Stimulated activated CD4-positive, alpha-beta T cell treated with anti-CD3 and anti-CD28 coated beads, TNF-alpha, amount 100 ng/mL, for 24 hours (primary cell): ENCODE measurements at regions not wholly inside any gene's neighbourhood (a gene's known extent, or its start where the extent isn't known, plus 50 kb on each side); places are given as distances from the start of the nearest gene placed in this dataset.
"Not testable (repeated sequence)": the region's sequence is repeated elsewhere in the genome, so short reads cannot be mapped to it uniquely, and the experiment has no call there.

Source experiments
- DNase-seq, 3 experiments: peaks; one replicate each; pipeline ENCODE4 v3.0.0-alpha.2; 2020; ENCODE audit warnings: low read depth in 3 of 3

DNA sequence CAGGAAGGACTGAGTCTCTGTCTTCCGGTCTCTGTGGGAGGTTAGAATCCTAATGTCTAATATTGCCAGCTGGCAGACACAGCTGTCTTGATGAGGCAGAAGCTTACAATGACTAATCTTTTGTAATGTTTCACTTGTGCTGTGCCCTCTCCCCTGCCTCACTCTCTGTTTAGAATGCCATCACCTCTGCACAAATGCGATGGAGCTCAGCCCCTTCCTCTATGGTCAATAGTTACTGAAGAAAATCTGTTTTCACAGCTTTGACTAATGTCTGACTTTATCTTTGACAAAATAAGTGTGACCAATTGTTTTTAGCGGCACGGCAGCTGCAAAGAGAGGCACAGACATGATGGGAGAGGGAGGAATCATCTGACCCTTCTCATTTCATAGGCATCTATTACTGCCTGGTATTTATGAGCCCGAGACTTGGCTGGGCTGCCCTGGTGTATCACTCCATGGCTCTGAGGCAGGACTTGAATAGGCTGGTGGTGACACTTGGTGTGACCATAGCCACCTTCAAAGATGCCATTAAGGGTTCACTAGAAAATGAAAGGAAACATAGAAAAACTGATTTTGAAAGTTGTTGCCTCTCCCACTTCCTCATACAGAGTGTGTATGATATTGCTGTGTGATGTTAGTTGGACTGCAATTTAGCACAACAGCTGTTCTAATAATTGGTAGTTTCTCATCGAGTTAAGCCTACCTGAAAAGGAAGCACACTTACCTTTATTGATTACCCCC, 163.2 kb upstream of the NBPF11 start:
- DNase-seq: no peak

DNA sequence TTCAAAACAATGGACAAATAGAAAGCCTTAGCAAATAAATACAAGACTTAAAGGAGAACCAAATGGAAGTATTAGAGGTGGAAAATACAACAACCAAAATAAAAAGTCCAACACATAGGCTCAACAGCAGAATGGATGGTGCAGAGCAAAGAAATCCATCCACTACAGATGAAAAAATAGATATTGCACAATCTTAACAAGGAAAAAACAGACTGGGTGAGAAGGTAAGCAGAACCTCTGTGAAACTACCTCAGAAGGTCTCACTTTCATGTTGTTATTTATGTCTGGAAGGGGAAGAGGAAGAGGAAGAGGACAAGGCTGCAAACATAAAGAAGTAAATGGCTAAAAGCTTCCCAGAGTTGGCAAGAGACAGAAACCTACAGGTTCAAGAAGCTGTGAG, 158.7 kb upstream of the NBPF11 start:
- DNase-seq: no peak

DNA sequence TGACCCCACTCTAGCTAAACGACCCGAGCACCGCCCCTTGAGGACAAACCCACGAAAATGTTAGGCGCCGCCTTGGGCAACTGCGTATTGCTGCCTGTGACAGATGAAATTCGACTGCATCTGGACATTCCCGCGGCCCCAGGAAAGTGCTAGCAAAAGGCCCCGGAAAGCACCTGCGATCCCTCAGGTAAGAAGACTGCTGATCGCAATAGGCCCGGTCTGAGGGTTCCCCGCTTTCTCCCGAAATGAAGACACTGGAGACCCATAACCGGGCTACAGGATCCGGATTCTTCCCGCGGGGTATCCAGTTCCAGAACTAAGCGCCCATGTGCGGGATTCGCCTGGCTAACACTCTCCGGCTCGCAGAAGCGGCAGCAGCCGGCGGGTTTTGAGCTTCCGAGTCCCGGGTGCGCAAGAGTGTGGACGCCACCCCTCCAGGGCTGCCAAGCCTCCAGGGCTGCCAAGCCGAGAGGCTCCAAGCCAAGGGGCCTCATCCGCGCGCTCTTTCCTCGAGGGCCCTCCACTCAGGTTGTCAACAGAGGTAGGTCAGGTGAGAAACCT, 157.9 kb upstream of the NBPF11 start:
- no peak for DNase-seq

GRCh38 chr1:148308832-148309458, 156.9 kb upstream of the NBPF11 start:
- no peak for DNase-seq

DNA sequence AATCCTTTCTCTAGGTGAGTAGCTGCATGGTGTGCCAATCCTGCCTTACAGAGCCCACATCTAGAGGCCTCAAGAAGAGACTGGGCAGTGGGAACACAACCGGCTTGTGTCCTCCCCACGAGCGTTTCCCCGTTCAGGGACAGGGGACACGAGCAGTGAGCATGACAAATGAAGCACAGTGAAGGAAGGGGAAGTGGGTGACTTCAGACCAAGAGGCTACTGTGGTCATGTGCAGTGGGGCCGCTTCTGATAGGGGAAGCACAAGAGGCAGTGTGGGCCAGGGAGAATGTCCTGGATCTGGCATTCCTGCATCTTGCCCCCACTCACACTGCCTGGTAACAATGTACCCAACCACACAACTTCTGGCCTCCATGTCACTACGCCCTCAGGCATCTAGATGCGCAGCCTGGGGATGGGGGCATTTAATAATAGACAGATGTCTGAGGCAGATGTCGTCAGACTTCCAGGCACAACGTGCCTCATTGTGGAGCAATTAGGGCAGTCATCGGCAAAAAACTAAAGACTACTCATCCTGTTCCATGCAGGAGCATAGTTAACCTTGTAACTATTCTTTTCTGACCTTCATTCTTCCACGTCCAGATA, 155.6 kb upstream of the NBPF11 start:
- DNase-seq: no peak

GRCh38 chr1:148304935-148305334, 152.9 kb upstream of the NBPF11 start:
- not testable (repeated sequence) for DNase-seq

DNA sequence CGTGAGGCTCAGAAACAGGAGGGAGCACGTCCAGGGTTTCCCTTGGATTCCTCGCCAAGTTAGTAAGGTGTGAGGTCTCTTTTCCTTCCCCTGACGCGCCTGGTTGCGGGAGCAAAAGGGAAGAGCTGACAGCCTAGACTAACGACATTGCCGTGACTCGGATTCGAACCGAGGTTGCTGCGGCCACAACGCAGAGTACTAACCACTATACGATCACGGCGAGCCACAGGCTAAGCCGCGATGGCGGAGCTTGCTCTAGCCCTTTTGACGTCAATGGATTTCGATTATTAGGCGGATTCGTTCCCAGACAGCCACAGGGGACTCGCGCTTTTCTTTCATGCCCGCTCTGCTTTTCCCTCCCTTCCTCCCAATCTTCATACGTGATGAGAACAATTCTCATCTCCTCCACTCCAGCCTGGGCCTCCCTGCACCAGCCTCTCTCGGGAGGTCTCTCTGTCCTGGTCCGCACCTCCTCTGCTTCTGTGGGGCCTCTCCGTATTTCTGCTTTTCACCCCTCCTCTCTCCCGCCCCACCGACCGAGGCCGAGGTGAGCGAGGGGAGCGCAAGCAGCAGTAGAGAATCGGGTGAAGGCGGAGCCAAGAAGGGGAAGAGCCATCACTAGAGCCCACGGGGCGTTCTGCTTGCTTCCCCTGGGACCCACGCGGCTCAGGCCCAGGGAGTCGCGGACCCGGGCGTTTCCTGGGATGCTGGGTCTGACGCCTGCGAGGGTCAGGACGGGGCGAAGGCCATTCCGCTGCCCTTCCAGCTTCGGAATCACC, 150.7 kb upstream of the NBPF11 start:
- peak; percentile 56 to 80 (median 60) for DNase-seq

- DNase-seq: not testable (repeated sequence)
Observed at GRCh38 chr1:148297852-148298251, 145.8 kb upstream of the NBPF11 start.

DNA sequence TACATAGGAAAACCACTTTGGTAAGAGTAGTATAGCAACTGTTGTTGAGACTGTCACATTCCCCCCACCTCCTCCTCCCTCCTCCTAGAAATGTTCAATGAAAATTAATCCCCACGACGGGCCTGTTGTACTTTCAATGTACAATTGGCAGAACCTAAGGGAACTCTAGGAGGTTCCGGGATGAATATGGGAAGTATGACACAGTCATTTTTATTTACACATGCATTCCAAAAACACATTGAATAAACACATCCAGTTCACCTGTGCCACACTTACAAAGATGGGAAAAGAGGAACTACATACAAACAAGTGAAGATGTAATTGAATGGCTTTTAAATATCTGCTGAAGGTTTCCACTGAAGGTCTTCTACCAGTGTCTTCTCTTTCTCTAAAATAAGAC, 144.4 kb upstream of the NBPF11 start:
- DNase-seq: no peak

DNA sequence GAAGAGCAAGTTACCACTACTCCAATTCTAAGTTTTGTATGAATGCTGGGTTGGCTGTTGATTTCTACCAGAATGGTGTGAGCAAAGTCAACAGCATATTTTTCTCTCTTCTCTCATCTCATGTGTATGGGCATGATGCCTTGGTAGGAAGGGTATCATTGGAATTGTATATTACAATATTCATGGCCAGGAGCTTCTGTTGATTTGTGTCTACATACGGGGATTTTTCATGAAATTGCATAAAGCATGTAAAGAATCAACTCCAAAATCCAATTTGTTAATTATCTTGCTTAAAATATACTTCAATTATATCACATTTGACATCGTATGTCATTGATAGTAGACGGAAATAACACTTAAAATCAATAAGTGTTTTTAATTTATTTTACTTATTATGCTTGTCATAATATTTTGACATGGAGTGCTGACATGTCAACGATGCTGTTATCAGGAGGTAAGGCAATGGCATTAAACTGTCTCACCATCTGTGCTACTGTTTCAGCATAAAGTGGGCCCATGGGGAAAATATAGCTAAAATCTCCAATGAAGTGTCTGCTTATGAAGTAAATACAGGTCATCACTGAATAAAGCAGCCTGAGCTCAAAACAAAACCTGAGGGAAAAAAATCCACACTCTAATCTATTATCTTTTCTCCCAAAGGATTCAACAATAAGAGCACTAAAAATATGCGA, 142.2 kb upstream of the NBPF11 start:
- DNase-seq: no peak

DNA sequence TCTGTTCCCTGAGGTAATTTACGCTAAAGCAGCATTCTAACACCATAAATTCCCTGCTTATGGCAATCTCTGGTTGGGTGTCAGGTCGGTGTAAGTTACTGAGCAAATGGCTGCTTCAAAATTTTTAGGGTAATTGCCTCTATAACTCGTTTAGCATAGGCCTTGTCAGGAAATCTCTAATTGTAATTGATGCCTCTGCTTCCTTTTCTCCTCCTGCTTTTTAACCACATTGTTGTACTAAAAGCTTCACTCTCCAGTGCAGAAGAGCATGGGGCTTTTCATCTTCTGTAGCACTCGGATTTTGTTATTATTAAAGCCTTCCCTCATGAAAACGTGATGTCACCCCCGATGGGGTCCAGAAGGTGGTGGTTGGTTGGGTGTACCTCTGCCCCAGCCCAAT, 141.6 kb upstream of the NBPF11 start:
- DNase-seq: no peak

- DNase-seq: no peak
Observed at GRCh38 chr1:148292915-148293314, 140.8 kb upstream of the NBPF11 start.

GRCh38 chr1:148290881-148291280, 138.8 kb upstream of the NBPF11 start:
- no peak for DNase-seq

GRCh38 chr1:148289647-148290046, 137.6 kb upstream of the NBPF11 start:
- no peak for DNase-seq

DNA sequence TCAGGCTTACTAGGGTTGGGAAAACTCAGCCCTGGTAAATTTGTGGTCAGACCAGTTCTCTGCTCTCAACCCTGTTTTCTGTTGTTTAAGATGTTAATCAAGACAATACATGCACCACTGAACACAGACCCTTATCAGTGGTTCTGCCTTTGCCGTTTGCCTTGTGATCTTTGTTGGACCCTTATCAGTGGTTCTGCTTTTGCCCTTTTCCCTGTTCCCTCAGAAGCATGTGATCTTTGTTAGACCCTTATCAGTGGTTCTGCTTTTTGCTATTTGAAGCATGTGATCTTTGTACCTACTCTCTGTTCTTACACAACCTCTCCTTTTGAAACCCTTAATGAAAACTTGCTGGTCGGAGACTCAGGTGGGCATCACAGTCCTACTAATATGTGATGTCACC, 133.9 kb upstream of the NBPF11 start:
- DNase-seq: not testable (repeated sequence)

- DNase-seq: not testable (repeated sequence)
Observed at GRCh38 chr1:148280831-148281572, 128.9 kb upstream of the NBPF11 start.

GRCh38 chr1:148279002-148279542, 127.0 kb upstream of the NBPF11 start:
- not testable (repeated sequence) for DNase-seq

GRCh38 chr1:148277865-148278279, 125.8 kb upstream of the NBPF11 start:
- not testable (repeated sequence) for DNase-seq

DNA sequence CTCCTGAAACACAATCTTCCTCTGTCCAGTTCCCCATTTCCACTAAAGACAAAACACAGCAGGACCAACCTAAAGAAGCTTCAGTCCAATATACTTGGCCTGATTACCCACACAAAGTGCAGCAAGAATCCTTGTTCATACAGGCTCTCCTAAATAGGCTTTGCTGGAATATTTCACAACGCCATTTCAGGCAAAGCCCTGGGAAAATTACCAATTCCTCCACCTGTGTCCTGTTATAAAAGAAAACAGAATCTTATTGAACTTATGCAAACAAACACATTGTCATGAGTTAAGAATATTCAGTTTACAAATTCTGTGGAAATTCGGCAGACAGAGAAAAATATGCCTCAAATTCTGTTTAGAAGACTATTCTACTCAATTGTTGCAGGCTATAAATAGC, 115.0 kb upstream of the NBPF11 start:
- DNase-seq: not testable (repeated sequence)
